Tibial artery (tissue), 4 donors: ENCODE measurements at regions not wholly inside any gene's neighbourhood (a gene's known extent, or its start where the extent isn't known, plus 50 kb on each side); places are given as distances from the start of the nearest gene placed in this dataset.

Experiments
- DNase-seq, 2 donors: peaks; one replicate each; pipeline ENCODE4 v3.0.0-alpha.2; 2019
- H3K27ac ChIP-seq, 2 donors: fragments of 200-600 bp; sonication (generic) in 1 of 2; 1 replicate in 1 of 2; 2 replicates in 1 of 2; pipeline ENCODE4 v1.5.1; 2018 to 2019; ENCODE audit warnings: mild to moderate bottlenecking in 1 of 2
- H3K27me3 ChIP-seq, 2 donors: fragments of 200-600 bp; sonication (generic) in 1 of 2; one replicate each; pipeline versions ENCODE4 v1.5.1 to v1.6.0; 2016 to 2019
- H3K36me3 ChIP-seq, 3 donors: fragments of 200-600 bp; sonication (generic) in 2 of 3; one replicate each; pipeline ENCODE4 v1.5.1; 2016 to 2019; ENCODE audit warnings: mild to moderate bottlenecking in 2 of 3
- H3K4me1 ChIP-seq, 4 donors: fragments of 200-600 bp; sonication (generic) in 2 of 4; 1 replicate in 3 of 4; 2 replicates in 1 of 4; pipeline ENCODE4 v1.5.1; 2016 to 2019
- H3K4me3 ChIP-seq, 2 donors: fragments of 200-600 bp; sonication (generic) in 1 of 2; 1 replicate in 1 of 2; 2 replicates in 1 of 2; pipeline ENCODE4 v1.5.1; 2018 to 2019; ENCODE audit warnings: mild to moderate bottlenecking in 2 of 2
- H3K9me3 ChIP-seq, 3 donors: fragments of 200-600 bp; sonication (generic) in 1 of 3; one replicate each; pipeline ENCODE4 v1.5.1; 2016 to 2019
- intact Hi-C: fragments of 100-400 bp; cut with DNase I; formaldehyde crosslinking; loops from one replicate; pipeline ENCODE4 v1.15.0; 2023; ENCODE audit warnings: low total_unique reads
- TF ChIP-seq, protein P1 (sequence below), 2 experiments: fragments of 200-600 bp in 1 of 2; fragments of 450-650 bp in 1 of 2; IDR thresholded peaks; one replicate each; pipeline ENCODE4 v1.5.1; 2017 to 2019; ENCODE audit warnings: antibody characterized with exemption in 2 of 2, mild to moderate bottlenecking in 1 of 2, moderate library complexity in 1 of 2

- H3K27ac ChIP-seq, result no peak overlapping the region
- no peak overlapping the region for H3K4me3 ChIP-seq
- TF ChIP-seq, protein P1, sequence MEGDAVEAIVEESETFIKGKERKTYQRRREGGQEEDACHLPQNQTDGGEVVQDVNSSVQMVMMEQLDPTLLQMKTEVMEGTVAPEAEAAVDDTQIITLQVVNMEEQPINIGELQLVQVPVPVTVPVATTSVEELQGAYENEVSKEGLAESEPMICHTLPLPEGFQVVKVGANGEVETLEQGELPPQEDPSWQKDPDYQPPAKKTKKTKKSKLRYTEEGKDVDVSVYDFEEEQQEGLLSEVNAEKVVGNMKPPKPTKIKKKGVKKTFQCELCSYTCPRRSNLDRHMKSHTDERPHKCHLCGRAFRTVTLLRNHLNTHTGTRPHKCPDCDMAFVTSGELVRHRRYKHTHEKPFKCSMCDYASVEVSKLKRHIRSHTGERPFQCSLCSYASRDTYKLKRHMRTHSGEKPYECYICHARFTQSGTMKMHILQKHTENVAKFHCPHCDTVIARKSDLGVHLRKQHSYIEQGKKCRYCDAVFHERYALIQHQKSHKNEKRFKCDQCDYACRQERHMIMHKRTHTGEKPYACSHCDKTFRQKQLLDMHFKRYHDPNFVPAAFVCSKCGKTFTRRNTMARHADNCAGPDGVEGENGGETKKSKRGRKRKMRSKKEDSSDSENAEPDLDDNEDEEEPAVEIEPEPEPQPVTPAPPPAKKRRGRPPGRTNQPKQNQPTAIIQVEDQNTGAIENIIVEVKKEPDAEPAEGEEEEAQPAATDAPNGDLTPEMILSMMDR (IDR thresholded peaks at IDR 0.05), result no peak
- H3K36me3 ChIP-seq, result no peaks in the 10 kb centered on the region
- H3K4me1 ChIP-seq, result no peaks in the 10 kb centered on the region
- no peaks in the 10 kb centered on the region for H3K27me3 ChIP-seq
- peak in 1 of 2 donors; percentile 38 for DNase-seq
- intact Hi-C loops, result no loop called here
- no peaks in the 10 kb centered on the region for H3K9me3 ChIP-seq
These were observed 114.8 kb upstream of the FLRT2 start for GRCh38 chr14:85415015-85415712.

- TF ChIP-seq, protein P1 (IDR thresholded peaks at IDR 0.05), result no peak
- no peak for DNase-seq
- H3K27me3 ChIP-seq, result no peaks in the 10 kb centered on the region
- no peak overlapping the region for H3K4me3 ChIP-seq
- H3K4me1 ChIP-seq, result no peaks in the 10 kb centered on the region
- H3K36me3 ChIP-seq, result no peaks in the 10 kb centered on the region
- no peaks in the 10 kb centered on the region for H3K9me3 ChIP-seq
- no peak overlapping the region for H3K27ac ChIP-seq
- intact Hi-C loops, result no loop called here
These were observed 113.2 kb upstream of the FLRT2 start for GRCh38 chr14:85416771-85417170.

- Histone ChIP-seq H3K27ac (no peak overlapping the region), H3K4me1 (no peaks in the 10 kb centered on the region), H3K9me3 (no peaks in the 10 kb centered on the region), H3K27me3 (no peaks in the 10 kb centered on the region), H3K4me3 (no peak overlapping the region), H3K36me3 (no peaks in the 10 kb centered on the region)
- no peak for DNase-seq
- TF ChIP-seq, protein P1 (IDR thresholded peaks at IDR 0.05), result no peak
- intact Hi-C loops, result no loop called here
These were observed 112.5 kb upstream of the FLRT2 start for GRCh38 chr14:85417396-85417795.

- intact Hi-C loops, result no loop called here
- Histone ChIP-seq H3K4me1 (no peaks in the 10 kb centered on the region), H3K27ac (no peak overlapping the region), H3K36me3 (no peaks in the 10 kb centered on the region), H3K4me3 (no peak overlapping the region), H3K27me3 (no peaks in the 10 kb centered on the region), H3K9me3 (no peaks in the 10 kb centered on the region)
- no peak for DNase-seq
- TF ChIP-seq, protein P1 (IDR thresholded peaks at IDR 0.05), result no peak
These were observed 111.2 kb upstream of the FLRT2 start for GRCh38 chr14:85418721-85419120.

GRCh38 chr14:85420278-85420677 lies 109.7 kb upstream of the FLRT2 start:
- intact Hi-C loops, result no loop called here
- H3K4me1 ChIP-seq, result peaks cover 0 to 3% (median 0%) of the 10 kb centered on the region in 4 donors
- no peak overlapping the region for H3K27ac ChIP-seq
- H3K27me3 ChIP-seq, result no peaks in the 10 kb centered on the region
- TF ChIP-seq, protein P1 (IDR thresholded peaks at IDR 0.05), result no peak
- no peaks in the 10 kb centered on the region for H3K36me3 ChIP-seq
- DNase-seq, result no peak
- no peak overlapping the region for H3K4me3 ChIP-seq
- no peaks in the 10 kb centered on the region for H3K9me3 ChIP-seq
